ENCODE measurements at regions not wholly inside any gene's neighbourhood (a gene's known extent, or its start where the extent isn't known, plus 50 kb on each side); places are given as distances from the start of the nearest gene placed in this dataset.

DNA sequence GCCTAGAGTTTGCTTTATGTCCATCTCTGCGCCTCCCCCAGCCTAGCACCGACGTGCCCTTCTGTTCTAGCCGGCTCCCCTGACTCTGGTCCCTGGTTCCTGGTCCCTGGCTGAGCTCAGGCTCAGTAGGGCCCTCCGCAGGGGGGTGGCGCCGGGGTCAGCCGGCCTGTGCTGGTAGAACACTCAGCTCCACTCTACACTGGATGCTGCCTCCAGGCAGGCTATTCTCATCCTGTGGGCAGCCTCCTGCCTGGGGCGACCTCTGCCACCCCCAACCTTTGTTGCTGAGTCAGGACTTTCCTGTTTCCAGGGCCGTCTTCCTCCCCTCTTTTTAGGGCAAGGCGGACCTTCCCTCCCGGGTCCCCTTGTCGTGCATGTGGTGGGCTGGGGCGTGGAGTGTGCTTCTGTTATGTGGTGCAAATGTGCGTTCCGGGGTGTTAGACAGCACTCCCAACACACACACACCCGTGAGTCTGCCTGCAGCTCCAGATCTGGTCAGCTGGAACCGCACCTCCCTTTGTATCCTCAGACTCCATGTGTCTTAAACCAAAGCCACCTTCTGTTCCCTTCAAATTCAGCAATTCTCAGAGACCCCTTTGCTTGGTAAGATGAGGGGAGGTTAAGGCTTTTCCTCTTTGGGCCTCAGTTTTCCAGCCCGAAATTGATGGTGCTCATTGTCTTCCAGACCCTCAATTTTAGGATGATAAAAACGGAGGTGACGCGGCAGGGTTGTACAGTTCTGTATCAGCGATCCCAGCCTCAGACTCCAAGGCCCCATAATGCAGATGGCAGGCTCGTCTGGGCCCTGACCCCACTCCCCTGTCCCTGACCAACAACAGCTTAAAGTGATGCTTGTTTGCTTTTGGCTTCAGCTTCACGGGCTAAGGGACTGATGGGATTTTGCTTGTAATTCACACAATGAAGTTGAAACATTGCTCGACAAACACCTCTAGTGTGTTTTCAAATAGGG is 1327.9 kb downstream of the BRD1 start:
- TF ChIP-seq, protein P1, sequence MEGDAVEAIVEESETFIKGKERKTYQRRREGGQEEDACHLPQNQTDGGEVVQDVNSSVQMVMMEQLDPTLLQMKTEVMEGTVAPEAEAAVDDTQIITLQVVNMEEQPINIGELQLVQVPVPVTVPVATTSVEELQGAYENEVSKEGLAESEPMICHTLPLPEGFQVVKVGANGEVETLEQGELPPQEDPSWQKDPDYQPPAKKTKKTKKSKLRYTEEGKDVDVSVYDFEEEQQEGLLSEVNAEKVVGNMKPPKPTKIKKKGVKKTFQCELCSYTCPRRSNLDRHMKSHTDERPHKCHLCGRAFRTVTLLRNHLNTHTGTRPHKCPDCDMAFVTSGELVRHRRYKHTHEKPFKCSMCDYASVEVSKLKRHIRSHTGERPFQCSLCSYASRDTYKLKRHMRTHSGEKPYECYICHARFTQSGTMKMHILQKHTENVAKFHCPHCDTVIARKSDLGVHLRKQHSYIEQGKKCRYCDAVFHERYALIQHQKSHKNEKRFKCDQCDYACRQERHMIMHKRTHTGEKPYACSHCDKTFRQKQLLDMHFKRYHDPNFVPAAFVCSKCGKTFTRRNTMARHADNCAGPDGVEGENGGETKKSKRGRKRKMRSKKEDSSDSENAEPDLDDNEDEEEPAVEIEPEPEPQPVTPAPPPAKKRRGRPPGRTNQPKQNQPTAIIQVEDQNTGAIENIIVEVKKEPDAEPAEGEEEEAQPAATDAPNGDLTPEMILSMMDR (conservative IDR thresholded peaks at IDR 0.05; ENCODE audit: low read depth, low read length), result no peak
- TF ChIP-seq SMC3 (IDR thresholded peaks at IDR 0.05; ENCODE audit: low read depth, low read length), result no peak

All from IMR-90 (cell line).